ENCODE measurements at regions not wholly inside any gene's neighbourhood (a gene's known extent, or its start where the extent isn't known, plus 50 kb on each side); places are given as distances from the start of the nearest gene placed in this dataset.

GRCh38 chr4:102141842-102142241, 203.4 kb downstream of the SLC39A8 start:
- TF ChIP-seq REST (IDR thresholded peaks at IDR 0.05; ENCODE audit: low read depth) (no peak), NFIC (IDR thresholded peaks at IDR 0.05) (no peak)

All from Ishikawa (cell line).